ENCODE measurements at regions not wholly inside any gene's neighbourhood (a gene's known extent, or its start where the extent isn't known, plus 50 kb on each side); places are given as distances from the start of the nearest gene placed in this dataset.
"Not testable (repeated sequence)": the region's sequence is repeated elsewhere in the genome, so short reads cannot be mapped to it uniquely, and the experiment has no call there.

GRCh38 chr6:81925201-81925600 lies 172.7 kb upstream of the TENT5A start:
- in situ Hi-C loops (cut with MboI; ENCODE audit: low sequenced_read_pairs) = no loop called here

DNA sequence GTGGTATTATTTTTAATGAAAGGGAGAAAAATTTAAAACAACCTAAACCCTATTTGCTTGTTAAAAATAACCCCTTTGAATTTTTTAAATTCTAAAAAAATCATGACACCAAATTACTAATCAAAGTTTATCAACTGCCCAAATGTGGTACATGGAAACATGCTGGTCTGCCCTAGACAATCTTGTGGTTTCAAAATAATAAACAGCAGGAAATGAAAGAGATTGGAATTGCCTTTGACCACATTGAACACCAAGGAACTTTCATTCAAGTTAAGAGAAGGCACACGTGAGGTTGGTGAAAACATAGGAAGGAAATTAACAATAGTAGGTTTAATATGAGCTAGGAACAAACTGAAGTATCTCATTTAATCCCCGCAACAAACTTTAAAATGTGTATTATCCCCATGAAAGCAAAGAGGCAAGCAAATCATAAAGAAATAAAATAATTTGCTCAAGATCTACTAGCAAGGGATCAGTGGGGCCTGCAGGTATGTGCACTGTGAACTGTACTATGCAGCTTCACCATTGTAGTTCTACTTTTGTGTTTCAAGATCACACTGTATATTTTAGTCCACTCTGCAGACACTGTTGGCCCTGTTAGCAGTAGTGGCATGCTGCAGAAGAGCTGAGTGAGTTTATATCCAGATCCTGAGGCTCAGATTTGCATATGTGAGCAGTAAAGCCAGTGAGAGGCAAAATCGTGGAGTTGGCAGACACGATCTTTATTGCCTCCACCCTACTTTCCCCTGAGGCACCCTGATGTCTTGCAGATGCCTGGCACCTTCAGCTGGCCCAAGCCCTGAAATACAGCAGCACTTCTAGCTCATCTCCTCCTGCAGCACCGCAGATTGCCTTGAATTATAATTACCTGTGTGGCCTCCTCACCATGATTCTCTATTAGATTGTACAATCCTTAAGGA lies 157.8 kb upstream of the TENT5A start:
- in situ Hi-C loops (cut with MboI; ENCODE audit: low sequenced_read_pairs) = no loop called here

- in situ Hi-C loops (cut with MboI; ENCODE audit: low sequenced_read_pairs) = no loop called here
Observed at GRCh38 chr6:81909162-81909561, 156.7 kb upstream of the TENT5A start.

- in situ Hi-C loops (cut with MboI; ENCODE audit: low sequenced_read_pairs) = no loop called here
Observed at GRCh38 chr6:81906709-81907204, 154.3 kb upstream of the TENT5A start.

GRCh38 chr6:81906041-81906440 lies 153.6 kb upstream of the TENT5A start:
- in situ Hi-C loops (cut with MboI; ENCODE audit: low sequenced_read_pairs) = no loop called here

DNA sequence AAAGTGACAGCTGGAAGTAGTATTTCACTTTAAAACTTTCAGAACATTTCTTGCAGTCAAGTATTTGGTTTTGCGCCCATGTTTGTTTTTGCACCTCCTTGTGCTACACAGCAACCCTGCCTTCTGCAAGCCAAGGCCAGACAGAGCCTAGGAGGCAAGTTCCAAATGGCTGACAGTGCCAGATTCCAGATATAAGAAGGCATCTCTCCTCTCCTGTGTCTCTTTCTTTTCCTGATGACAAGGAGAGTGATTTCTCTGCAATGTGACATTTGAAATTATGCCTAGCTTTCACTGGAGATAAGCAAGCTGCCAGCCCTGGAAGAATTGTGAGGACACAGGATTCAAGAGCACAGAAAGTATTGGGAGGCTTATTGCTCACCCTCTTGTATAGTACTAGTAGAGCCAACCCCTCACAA lies 149.1 kb upstream of the TENT5A start:
- in situ Hi-C loops (cut with MboI; ENCODE audit: low sequenced_read_pairs) = no loop called here

- in situ Hi-C loops (cut with MboI; ENCODE audit: low sequenced_read_pairs) = no loop called here
Observed at GRCh38 chr6:81900616-81901015, 148.1 kb upstream of the TENT5A start.

DNA sequence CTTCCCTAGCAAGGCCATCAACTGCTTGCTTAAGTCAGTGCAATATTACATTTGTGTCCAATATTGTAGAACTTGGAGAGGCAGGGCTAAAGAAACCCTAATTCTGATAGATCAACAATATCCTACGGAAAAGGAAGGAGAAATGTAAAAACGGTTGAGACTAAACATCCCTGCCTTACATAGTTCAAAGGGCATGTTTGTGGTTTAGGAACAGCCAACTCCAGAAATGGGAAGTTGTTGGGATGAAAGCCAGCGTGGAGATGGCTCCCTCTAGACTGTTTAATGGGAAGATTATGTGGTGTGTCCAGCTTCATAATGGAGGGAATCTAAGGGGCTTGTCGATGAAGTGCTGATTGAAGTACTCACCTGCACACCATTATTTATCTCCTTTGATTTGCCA lies 145.3 kb upstream of the TENT5A start:
- in situ Hi-C loops (cut with MboI; ENCODE audit: low sequenced_read_pairs) = no loop called here

DNA sequence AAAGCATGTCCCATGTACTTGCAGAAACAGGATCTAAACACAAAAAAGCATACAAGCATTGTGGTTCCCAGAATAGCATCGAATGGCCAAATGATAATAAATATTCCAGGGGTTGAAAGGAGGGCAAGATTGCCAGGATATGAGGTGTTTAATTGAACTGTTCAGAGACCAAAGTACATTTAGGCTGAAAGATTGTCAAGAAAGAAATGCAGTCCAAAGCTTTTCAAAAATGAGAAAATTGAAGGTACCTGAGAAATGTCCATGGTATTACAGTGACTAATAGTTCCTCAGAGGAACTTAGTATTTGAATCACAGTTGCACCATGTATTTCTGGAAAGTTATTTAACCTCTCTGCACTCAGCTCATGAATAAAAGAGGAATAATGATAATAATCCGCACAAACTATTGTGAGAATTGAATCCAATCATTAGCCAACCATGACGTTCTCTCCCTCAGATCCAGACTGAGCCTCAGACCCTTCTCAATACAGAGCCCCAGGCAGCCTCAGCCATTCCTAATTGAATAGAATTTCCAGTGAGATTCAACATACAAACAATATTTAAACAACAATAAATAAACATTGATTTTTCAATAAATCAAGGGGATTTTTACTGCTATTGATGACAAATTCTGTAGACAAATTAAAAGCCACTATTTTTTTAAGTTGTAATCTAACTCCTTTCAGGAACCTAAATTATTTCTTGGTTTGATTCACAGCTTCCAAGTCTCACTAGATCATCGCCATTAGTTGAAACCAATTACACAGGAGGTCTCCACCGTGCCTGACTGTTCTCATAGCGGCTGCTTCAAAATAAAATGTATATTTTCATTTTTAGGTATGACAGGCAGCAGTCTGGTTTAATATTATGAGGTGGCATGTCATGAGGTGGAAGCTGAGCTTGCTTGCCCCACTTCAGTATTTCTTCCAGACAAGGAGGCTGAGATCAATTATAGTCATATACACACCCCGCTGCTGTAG lies 144.3 kb upstream of the TENT5A start:
- in situ Hi-C loops (cut with MboI; ENCODE audit: low sequenced_read_pairs) = no loop called here

GRCh38 chr6:81895511-81896185 lies 143.2 kb upstream of the TENT5A start:
- in situ Hi-C loops (cut with MboI; ENCODE audit: low sequenced_read_pairs) = no loop called here

- in situ Hi-C loops (cut with MboI; ENCODE audit: low sequenced_read_pairs) = no loop called here
Observed at GRCh38 chr6:81894788-81895271, 142.3 kb upstream of the TENT5A start.

GRCh38 chr6:81894306-81894705 lies 141.8 kb upstream of the TENT5A start:
- in situ Hi-C loops (cut with MboI; ENCODE audit: low sequenced_read_pairs) = no loop called here

GRCh38 chr6:81892891-81893290 lies 140.4 kb upstream of the TENT5A start:
- in situ Hi-C loops (cut with MboI; ENCODE audit: low sequenced_read_pairs) = no loop called here

DNA sequence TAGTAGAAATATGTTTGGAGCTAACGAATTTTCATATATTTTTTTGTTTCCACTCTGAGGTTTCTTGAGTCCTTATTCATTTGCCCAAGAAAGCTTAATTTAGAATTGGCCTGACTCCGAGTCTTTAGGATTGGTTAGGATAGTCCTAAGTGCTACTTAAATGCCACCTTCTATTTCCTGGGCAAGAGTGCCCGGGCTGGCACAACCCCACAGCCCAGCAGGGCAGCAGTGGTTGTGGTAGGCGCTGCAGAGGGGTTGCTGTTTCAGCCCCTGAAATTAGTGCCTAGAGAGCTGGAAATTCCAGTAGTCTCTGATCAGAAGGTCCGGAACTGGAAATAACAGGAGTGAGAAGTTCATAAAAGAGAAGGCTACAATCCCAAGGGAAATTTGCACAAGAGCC lies 139.4 kb upstream of the TENT5A start:
- in situ Hi-C loops (cut with MboI; ENCODE audit: low sequenced_read_pairs) = no loop called here

DNA sequence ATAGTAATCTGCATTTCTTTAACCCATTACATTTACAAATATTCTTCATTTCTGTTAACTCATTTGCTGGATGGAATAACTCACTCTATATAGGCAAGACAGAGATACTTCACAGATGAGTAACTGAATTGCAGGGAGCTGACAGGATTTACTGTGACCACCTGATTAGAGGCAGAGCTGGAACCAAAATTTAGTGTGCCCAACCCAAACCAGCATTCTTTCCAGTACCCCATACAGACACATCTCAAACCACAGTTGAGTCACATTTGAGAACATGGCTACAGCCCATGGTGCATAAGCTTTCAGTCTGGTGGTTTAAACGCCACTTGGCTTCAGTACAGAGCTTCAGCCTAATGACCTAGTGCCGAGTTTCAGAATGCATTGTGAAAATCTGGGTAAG lies 138.4 kb upstream of the TENT5A start:
- in situ Hi-C loops (cut with MboI; ENCODE audit: low sequenced_read_pairs) = no loop called here

DNA sequence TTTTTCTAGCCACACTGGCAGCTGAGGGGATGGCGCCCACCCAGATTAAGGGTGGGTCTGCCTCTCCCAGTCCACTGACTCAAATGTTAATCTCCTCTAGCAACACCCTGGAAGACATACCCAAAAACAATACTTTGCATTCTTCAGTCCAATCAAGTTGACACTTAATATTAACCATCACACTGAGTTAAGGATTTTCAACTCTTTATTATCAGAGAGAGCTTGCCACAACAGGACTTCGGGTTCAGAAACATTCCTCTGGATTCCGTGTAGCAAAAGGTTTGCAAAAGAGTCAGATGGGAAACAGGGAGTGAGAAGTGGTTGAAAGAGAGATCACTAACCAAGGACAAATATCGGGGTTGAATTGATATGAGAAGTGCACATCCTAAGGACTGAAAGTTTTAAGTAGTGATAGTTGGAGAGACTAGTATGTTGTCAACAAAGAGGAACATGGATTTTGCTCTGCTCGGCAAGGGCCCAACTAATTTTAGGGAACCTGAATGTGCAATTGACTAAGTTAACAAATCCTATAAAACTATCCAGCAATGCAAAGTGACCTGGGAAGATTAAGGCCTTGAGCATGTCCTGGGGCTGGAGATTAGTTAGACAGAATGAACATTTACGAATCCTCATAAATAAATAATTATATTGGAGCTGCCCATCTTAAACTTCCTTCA lies 137.0 kb upstream of the TENT5A start:
- in situ Hi-C loops (cut with MboI; ENCODE audit: low sequenced_read_pairs) = no loop called here

GRCh38 chr6:81886909-81887308 lies 134.4 kb upstream of the TENT5A start:
- in situ Hi-C loops (cut with MboI; ENCODE audit: low sequenced_read_pairs) = not testable (repeated sequence)

- in situ Hi-C loops (cut with MboI; ENCODE audit: low sequenced_read_pairs) = no loop called here
Observed at GRCh38 chr6:81886157-81886556, 133.7 kb upstream of the TENT5A start.

DNA sequence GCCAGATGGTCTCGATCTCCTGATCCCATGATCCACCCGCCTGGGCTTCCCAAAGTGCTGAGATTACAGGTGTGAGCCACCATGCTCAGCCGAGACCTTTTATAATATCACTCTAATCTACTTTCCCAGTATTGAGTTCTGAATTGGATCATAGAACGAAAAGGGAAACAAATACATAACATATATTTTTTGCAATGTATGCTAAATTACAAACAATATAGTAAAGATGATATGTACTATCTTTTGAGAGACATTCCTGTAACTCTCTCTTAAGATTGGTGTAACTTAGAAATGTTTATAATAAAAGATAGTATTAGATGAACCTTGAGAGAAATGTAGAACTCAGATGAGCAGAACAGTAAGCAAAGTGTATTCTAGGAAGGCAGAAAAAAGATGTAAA lies 129.2 kb upstream of the TENT5A start:
- in situ Hi-C loops (cut with MboI; ENCODE audit: low sequenced_read_pairs) = no loop called here

DNA sequence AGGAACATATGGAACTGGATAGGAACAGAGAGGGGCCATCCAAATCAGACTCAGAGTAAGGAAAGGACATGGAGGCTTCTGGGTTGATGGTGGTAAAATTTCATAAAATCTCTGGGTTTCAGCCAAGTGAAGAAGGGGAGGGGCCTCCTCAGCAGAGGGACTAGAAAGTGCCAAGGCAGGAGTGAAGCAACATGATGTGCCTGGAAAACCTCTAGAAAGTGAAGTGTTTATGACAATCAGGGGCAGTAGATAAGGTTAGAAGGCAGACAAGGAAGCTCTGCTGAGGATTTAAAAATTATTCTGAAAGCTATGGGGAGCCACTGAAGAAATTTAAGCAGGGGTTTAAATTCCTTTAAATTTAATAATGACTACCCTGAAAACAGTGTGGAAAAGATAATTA lies 126.0 kb upstream of the TENT5A start:
- in situ Hi-C loops (cut with MboI; ENCODE audit: low sequenced_read_pairs) = no loop called here

All from HL-60/S4 (cell line).